CD4-positive, alpha-beta T cell treated with Interleukin-4 for 1 hour (primary cell): ENCODE measurements at regions not wholly inside any gene's neighbourhood (a gene's known extent, or its start where the extent isn't known, plus 50 kb on each side); places are given as distances from the start of the nearest gene placed in this dataset.
"Not testable (repeated sequence)": the region's sequence is repeated elsewhere in the genome, so short reads cannot be mapped to it uniquely, and the experiment has no call there.

ENCODE experiments used
- DNase-seq, 2 donors: peaks; one replicate each; pipeline ENCODE4 v3.0.0-alpha.2; 2020 to 2022

GRCh38 chr15:69554279-69554961 is 101.8 kb downstream of the RPLP1 start:
- DNase-seq = no peak

- no peak for DNase-seq
Observed at GRCh38 chr15:69555080-69555479, 102.5 kb downstream of the RPLP1 start.

- DNase-seq = no peak
Observed at GRCh38 chr15:69556344-69556743, 103.7 kb downstream of the RPLP1 start.

GRCh38 chr15:69557020-69557706 is 104.5 kb downstream of the RPLP1 start:
- no peak for DNase-seq

GRCh38 chr15:69557707-69558409 is 105.2 kb downstream of the RPLP1 start:
- no peak for DNase-seq

GRCh38 chr15:69559440-69560190 is 107.0 kb downstream of the RPLP1 start:
- no peak for DNase-seq

- no peak for DNase-seq
Observed at GRCh38 chr15:69561071-69561784, 108.6 kb downstream of the RPLP1 start.

- DNase-seq = no peak
Observed at GRCh38 chr15:69562116-69562515, 109.5 kb downstream of the RPLP1 start.

GRCh38 chr15:69562564-69562963 is 109.9 kb downstream of the RPLP1 start:
- DNase-seq = no peak

GRCh38 chr15:69565066-69565655 is 112.5 kb downstream of the RPLP1 start:
- DNase-seq = no peak

- DNase-seq = not testable (repeated sequence)
Observed at GRCh38 chr15:69567238-69567760, 114.7 kb downstream of the RPLP1 start.

- DNase-seq = no peak
Observed at GRCh38 chr15:69568173-69569009, 115.8 kb downstream of the RPLP1 start.

- DNase-seq = no peak
Observed at GRCh38 chr15:69570454-69570853, 117.8 kb downstream of the RPLP1 start.

- DNase-seq = no peak
Observed at GRCh38 chr15:69570997-69571396, 118.4 kb downstream of the RPLP1 start.

- not testable (repeated sequence) for DNase-seq
Observed at GRCh38 chr15:69573278-69573677, 120.7 kb downstream of the RPLP1 start.

GRCh38 chr15:69573815-69574475 is 121.3 kb downstream of the RPLP1 start:
- DNase-seq = no peak

- DNase-seq = no peak
Observed at GRCh38 chr15:69574506-69574905, 121.9 kb downstream of the RPLP1 start.

GRCh38 chr15:69575387-69575786 is 122.8 kb downstream of the RPLP1 start:
- no peak for DNase-seq

GRCh38 chr15:69576035-69576526 is 123.5 kb downstream of the RPLP1 start:
- DNase-seq = peak; percentile 68 to 71

GRCh38 chr15:69576948-69577351 is 124.3 kb downstream of the RPLP1 start:
- no peak for DNase-seq
